ENCODE measurements at regions not wholly inside any gene's neighbourhood (a gene's known extent, or its start where the extent isn't known, plus 50 kb on each side); places are given as distances from the start of the nearest gene placed in this dataset.

DNA sequence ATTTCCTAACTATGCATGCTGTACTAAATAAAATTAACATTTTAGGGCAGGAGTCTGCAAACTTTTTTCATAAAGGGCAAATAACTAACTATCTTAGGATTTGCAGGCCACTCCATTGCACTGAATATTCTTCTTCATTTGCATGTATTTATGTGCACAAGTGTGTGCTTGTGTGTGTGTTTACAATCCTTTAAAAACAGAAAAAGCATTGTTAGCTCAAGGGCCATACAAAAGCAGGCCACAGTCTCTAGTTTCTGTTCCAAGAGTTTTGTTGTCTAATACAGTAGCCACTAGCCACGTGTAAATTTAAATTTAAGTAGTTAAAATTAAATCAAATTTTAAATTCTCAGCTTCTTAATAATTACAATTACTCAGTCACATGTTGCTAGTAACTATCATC lies 621.8 kb downstream of the TMA16 start:
- TF ChIP-seq CTCF (IDR thresholded peaks at IDR 0.05) (no peak), EZH2phosphoT487 (IDR thresholded peaks at IDR 0.05) (no peak)
